ENCODE measurements at regions not wholly inside any gene's neighbourhood (a gene's known extent, or its start where the extent isn't known, plus 50 kb on each side); places are given as distances from the start of the nearest gene placed in this dataset.

GRCh38 chr9:1460143-1460769, 410.1 kb downstream of the DMRT2 start:
- TF ChIP-seq REST (IDR thresholded peaks at IDR 0.05; ENCODE audit: low read depth) (no peak), FOXM1 (IDR thresholded peaks at IDR 0.05; ENCODE audit: borderline replicate concordance, low read depth) (no peak), RAD21 (IDR thresholded peaks at IDR 0.05; ENCODE audit: low read depth) (peak; percentile 82), CEBPB (IDR thresholded peaks at IDR 0.05) (no peak)
